Sciatic nerve (tissue), 2 donors: ENCODE measurements at regions not wholly inside any gene's neighbourhood (a gene's known extent, or its start where the extent isn't known, plus 50 kb on each side); places are given as distances from the start of the nearest gene placed in this dataset.
"Not testable (repeated sequence)": the region's sequence is repeated elsewhere in the genome, so short reads cannot be mapped to it uniquely, and the experiment has no call there.

Experiments used
- ATAC-seq: fragments of 200-7000 bp; cut with Tn5 transposase; one replicate; pipeline ENCODE4 v1.9.1; 2020; ENCODE audit warnings: mild to moderate bottlenecking, moderate library complexity
- DNase-seq: peaks from one replicate; pipeline ENCODE4 v3.0.0-alpha.2; 2020; ENCODE audit warnings: low spot score
- intact Hi-C: fragments of 100-400 bp; cut with DNase I; formaldehyde crosslinking; loops from one replicate; pipeline ENCODE4 v1.14.2; 2022
- donor health status: DM: no; HTN: no; CAD: no.
- donor health status: DM: no; HTN: no; CAD: no.

GRCh38 chr2:173532732-173533531 lies 178.3 kb downstream of the CDCA7 start:
- DNase-seq, intact Hi-C loops, ATAC-seq: not testable (repeated sequence)

DNA sequence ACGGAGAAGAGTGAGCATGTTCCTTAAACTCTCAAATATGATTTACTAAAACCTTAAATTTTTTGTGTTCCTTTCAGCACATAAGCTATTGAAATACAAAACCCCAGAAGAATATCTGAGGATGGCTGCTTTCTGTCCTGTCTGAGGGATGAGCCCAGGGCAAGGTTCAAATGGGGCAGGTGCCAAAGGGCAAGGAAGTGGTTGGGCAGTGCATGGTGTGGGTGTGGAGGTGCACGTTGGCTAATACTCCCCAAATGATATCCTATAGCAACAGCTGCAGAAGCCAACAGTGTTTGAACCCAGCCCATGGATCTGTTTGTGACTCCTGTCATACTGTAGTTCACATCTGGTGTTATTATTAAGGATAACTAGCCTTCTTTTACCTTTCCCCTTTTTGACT lies 183.0 kb downstream of the CDCA7 start:
- DNase-seq = no peak
- ATAC-seq = no peak
- intact Hi-C loops = no loop called here

- DNase-seq = no peak
- no peak for ATAC-seq
- intact Hi-C loops = no loop called here
Measured at GRCh38 chr2:173539615-173540014, 184.9 kb downstream of the CDCA7 start.

DNA sequence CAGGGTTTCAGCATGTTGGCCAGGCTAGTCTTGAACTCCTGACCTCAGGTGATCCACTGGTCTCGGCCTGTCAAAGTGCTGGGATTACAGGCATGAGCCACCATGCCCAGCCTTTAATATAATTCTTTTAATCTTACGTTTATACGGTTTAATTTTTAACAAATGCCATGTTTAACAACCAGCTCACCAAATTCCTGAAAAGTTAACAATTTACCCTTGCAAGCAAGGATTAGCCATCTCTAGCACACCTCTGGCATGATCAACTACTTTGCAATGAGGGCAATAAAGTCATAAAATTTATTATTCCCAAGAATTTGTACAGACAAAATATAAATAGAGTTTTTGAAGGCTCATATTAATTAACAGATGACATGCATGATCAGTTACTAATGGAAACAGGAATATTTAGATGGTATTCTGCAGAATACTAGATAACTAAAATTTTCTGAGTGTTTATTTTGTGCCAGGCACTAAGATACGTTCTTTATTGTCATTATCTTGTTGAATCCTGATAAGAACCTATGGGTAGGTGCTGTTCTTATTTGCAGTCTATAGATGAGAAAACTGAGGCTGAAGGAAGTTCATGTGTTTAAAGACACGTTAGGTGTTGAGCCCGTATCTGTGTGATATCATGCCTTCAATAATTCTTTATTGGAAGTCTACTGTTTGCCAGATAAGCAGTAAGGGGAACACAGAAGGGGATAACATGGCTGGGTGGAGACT lies 190.1 kb downstream of the CDCA7 start:
- ATAC-seq (no peak), DNase-seq (no peak)
- intact Hi-C loops = no loop called here

DNA sequence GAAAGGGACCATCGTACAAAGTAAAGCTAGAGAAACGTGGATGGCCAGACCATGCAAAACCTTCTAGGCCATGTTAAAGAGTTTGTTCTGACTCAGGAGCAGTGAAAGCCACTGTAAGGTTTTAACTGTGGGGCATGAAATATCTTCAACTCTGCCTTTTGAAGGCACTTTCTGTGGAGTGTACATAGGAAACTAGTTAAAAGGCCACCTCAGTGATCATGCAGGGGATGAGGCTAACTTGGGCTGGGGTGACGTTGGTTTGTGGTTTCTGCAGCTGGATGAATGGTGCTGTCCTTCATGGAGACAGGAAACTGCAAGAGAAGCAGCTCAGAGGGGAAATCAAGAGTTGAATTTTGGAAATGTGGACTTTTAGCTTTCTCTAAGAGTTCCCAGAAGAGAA lies 190.7 kb downstream of the CDCA7 start:
- DNase-seq (no peak), ATAC-seq (peak; percentile 61)
- intact Hi-C loops = no loop called here

DNA sequence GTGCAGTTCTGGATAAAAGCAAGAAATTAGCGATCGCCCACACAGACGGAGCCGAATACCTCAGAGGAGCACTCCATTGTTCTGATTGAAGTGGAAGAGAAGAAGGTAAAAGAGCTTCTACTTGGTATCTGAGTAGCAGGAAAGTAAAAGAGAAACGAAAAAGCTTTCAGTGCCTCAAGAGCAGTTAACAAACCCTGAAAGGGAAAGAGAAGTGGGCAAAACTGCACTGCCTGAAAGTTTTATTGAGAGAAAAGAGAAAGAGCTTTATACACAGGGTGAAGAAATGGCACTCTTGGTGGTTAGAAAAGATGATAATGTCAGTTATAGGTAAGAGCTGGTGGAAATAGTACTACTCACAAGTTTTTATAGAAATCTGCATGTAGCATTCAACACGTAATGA lies 192.8 kb downstream of the CDCA7 start:
- ATAC-seq = no peak
- no peak for DNase-seq
- intact Hi-C loops = no loop called here

DNA sequence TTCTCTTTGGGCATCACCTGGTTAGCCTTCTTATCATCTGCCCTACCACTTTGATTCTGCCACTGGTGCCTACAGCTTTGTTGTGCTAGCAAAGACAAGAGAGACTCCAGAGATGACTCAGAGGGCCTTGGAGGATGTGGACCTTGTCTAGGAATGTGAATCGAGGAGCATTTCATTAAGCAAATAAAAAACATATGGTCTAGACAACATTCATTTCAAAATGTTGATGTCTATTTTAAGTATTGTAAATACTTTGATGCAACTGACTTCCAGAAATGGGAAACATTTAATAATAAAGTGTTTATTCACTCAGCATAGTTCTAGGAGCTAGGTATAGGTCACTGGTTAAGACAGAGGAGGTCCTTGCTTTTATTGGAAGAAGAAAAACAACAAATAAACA lies 195.5 kb downstream of the CDCA7 start:
- no peak for DNase-seq
- intact Hi-C loops = no loop called here
- no peak for ATAC-seq

DNA sequence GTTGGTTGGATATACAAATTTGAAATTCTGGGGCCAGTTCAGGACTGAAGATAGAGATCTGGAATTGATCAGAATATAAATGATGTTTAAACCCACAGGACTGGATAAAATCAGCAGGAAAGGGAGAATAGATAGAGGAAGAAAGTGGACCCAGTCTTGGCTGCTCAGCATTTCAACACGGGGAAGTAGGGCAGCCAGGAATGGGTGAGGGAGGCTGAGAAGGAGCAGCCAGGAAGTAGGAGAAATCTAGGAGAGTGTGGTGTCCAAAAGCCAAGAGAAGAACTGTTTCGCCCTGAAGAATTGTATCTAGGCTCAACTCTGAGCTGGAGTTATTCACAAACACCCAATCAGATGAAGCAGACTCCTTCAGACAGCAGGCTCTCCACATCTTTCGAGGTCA lies 197.9 kb downstream of the CDCA7 start:
- ATAC-seq (no peak), DNase-seq (no peak)
- intact Hi-C loops = no loop called here

DNA sequence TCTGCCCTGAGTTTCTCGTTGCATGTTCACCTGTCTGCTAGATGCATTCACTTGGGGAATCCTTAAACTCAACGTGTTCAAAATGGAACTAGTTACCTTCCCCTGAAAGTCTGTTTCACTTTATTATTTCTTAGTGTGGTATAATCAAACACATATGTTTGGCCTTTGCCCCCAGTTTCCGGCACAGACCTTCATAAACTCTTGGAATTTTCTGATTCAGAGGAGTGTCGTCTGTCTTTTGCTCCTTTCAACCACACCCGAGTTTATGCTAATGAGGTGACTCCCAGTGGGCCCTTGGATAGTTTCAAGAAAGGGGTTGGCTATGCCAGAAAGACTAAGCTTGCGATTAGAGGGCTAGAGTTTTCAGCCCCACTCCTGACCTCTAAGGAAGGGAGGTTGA lies 198.9 kb downstream of the CDCA7 start:
- intact Hi-C loops = no loop called here

DNA sequence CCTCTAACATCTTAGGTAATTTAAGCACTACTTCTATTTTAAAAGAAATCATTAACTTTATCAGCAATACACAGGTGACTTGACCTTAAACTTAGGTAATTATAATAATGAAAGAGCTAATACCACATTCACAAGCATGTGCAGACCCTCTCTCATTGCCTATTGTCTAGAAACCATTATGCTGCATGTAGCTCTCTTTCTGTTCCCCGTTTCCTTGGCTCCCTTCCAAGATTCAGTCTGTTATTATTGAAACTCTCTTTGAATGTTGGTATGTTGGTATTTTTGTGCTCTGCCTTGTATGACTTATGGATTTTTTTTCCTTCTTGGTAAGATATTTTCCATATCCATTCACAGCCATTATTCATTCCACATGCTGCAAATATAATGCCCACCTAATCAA lies 201.2 kb downstream of the CDCA7 start:
- DNase-seq = no peak
- intact Hi-C loops = no loop called here
- ATAC-seq = no peak

More for the DNA sequence above, 198.9 kb downstream of the CDCA7 start:
- no peak for DNase-seq
- ATAC-seq = no peak

- intact Hi-C loops = no loop called here
- ATAC-seq (no peak), DNase-seq (no peak)
Measured at GRCh38 chr2:173556816-173557215, 202.1 kb downstream of the CDCA7 start.

DNA sequence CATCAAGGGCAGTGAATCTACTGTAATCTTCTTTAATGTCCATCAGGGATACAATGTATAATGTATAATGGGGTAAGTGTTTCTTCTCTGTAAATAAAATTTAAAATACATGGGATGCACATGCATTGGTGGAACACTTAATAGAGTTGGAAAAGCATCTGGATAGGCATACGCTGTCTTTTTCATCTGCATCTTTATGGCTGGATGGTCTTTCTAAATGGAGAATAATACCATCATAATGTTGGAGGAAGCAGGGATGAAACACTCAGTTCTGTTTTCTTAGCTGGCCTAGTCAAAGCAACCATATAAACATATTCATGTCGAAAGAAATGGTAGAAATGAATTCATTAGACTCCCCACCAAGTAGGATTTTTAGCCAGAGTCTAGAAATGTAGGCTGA lies 202.8 kb downstream of the CDCA7 start:
- intact Hi-C loops = no loop called here
- ATAC-seq (no peak), DNase-seq (no peak)

DNA sequence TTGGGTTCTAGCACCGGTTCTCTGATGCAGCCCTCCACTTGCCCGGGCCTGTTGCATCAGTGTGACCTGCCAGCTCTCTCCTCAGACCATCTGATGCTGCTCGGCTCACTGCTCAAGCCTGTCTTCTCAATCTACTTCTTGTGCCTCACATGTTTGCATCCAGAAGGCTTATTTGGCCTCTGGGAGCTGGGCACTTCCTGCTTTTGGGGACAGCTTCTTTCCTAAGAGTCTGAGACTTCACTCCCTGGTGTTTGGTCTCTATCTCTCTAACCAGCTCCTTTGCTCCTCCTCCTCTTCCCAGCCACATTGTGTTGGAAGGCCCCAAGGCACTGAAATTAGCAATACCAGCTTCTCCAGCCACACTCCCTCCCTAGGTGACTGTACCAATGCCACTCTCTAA lies 212.8 kb downstream of the CDCA7 start:
- no peak for ATAC-seq
- intact Hi-C loops = no loop called here
- DNase-seq = no peak

GRCh38 chr2:173568054-173568453 lies 213.4 kb downstream of the CDCA7 start:
- DNase-seq = peak; percentile 62

GRCh38 chr2:173571021-173571821 lies 216.5 kb downstream of the CDCA7 start:
- ATAC-seq = no peak
- intact Hi-C loops = no loop called here

More at GRCh38 chr2:173568054-173568453, 213.4 kb downstream of the CDCA7 start:
- intact Hi-C loops = no loop called here
- ATAC-seq = no peak

DNA sequence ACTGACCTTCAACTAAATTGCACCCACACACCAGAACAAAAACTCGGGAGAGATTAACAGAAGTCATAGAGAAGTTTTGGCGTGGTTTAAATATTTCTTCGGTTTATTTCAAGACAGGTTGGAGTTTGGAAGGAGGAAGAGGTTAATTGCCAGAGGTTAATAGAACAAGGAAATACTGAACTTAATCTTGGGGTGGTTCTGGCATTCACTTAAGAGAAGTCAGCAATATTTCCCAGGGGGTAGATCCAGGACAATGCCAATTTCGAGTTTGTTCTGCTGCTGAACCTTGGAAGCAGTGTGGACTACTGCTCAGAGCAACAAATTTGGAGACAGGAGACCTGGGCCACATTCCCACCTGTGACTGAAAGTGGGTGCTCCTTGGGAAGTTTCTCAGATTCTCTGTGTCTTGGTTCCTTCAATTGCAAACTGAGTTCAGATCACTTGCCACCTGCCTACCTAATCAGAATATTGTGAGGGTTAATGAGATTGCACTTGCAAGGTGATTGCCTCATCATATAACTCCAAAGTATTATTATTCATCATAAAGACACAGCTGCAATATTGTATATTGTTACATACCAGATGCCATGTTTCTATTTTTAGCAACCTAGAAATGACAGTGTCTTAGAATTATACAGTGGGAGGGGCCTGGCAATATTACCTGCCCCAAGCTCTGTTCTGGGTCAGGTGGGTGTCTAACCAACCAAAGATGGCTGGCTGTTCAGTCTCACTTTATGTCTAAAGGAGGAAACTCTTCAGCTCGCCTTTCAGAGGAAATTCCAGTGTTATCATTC lies 217.4 kb downstream of the CDCA7 start:
- ATAC-seq = no peak
- intact Hi-C loops = no loop called here

More at GRCh38 chr2:173571021-173571821, 216.5 kb downstream of the CDCA7 start:
- DNase-seq = no peak

GRCh38 chr2:173572848-173573247 lies 218.2 kb downstream of the CDCA7 start:
- DNase-seq (no peak), ATAC-seq (no peak)
- intact Hi-C loops = no loop called here

More for the DNA sequence above, 217.4 kb downstream of the CDCA7 start:
- DNase-seq = no peak

DNA sequence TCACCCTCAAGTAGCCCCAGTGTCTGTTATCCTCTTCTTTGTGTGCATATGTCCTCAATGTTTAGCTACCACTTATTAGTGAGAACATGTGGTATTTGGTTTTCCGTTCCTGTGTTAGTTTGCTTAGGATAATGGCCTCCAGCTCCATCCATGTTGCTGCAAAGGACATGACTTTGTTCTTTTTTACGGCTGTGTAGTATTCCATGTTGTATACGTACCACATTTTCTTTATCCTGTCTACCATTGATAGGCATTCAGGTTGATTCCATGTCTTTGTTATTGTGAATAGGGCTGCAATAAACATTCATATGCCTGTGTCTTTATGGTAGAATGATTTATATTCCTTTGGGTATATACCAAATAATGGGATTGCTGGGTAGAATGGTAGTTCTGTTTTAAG lies 219.1 kb downstream of the CDCA7 start:
- ATAC-seq, intact Hi-C loops, DNase-seq: not testable (repeated sequence)
